ENCODE measurements at regions not wholly inside any gene's neighbourhood (a gene's known extent, or its start where the extent isn't known, plus 50 kb on each side); places are given as distances from the start of the nearest gene placed in this dataset.

- no peaks in the 10 kb centered on the region for H3K4me1 ChIP-seq (ENCODE audit: control insufficient read depth in 2 of 2, insufficient read depth in 2 of 2, low read length in 2 of 2)
- DNase-seq (ENCODE audit: low read depth in 6 of 9, low spot score in 9 of 9) = no peak
- no peaks in the 10 kb centered on the region for H3K27me3 ChIP-seq (ENCODE audit: control insufficient read depth in 2 of 2, insufficient read depth in 1 of 2, low read length in 1 of 2)
- H3K4me3 ChIP-seq (ENCODE audit: low read length in 2 of 2) = no peak overlapping the region
- no peaks in the 10 kb centered on the region for H3K9me3 ChIP-seq (ENCODE audit: control insufficient read depth in 2 of 2, insufficient read depth in 1 of 2, low read length in 1 of 2)
- no peak overlapping the region for H3K27ac ChIP-seq (ENCODE audit: low read depth in 1 of 2, low read length in 1 of 2)
- H3K36me3 ChIP-seq (ENCODE audit: control insufficient read depth in 2 of 2, insufficient read depth in 2 of 2, low read length in 1 of 2) = no peaks in the 10 kb centered on the region
- 53% methylated on average over 2 of the region's 2 CpGs for WGBS
Observed at GRCh38 chr2:153077311-153077710, 358.9 kb downstream of the ARL6IP6 start.

GRCh38 chr2:153074207-153074606, 355.8 kb downstream of the ARL6IP6 start:
- H3K27ac ChIP-seq (ENCODE audit: low read depth in 1 of 2, low read length in 1 of 2) = no peak overlapping the region
- H3K4me1 ChIP-seq (ENCODE audit: control insufficient read depth in 2 of 2, insufficient read depth in 2 of 2, low read length in 2 of 2) = no peaks in the 10 kb centered on the region
- DNase-seq (ENCODE audit: low read depth in 6 of 9, low spot score in 9 of 9) = no peak
- H3K27me3 ChIP-seq (ENCODE audit: control insufficient read depth in 2 of 2, insufficient read depth in 1 of 2, low read length in 1 of 2) = no peaks in the 10 kb centered on the region
- no peaks in the 10 kb centered on the region for H3K9me3 ChIP-seq (ENCODE audit: control insufficient read depth in 2 of 2, insufficient read depth in 1 of 2, low read length in 1 of 2)
- no peak overlapping the region for H3K4me3 ChIP-seq (ENCODE audit: low read length in 2 of 2)
- H3K36me3 ChIP-seq (ENCODE audit: control insufficient read depth in 2 of 2, insufficient read depth in 2 of 2, low read length in 1 of 2) = no peaks in the 10 kb centered on the region
- WGBS = 99% methylated on average over 1 of the region's 1 CpG

GRCh38 chr2:153072813-153073212, 354.4 kb downstream of the ARL6IP6 start:
- H3K4me1 ChIP-seq (ENCODE audit: control insufficient read depth in 2 of 2, insufficient read depth in 2 of 2, low read length in 2 of 2) = no peaks in the 10 kb centered on the region

DNA sequence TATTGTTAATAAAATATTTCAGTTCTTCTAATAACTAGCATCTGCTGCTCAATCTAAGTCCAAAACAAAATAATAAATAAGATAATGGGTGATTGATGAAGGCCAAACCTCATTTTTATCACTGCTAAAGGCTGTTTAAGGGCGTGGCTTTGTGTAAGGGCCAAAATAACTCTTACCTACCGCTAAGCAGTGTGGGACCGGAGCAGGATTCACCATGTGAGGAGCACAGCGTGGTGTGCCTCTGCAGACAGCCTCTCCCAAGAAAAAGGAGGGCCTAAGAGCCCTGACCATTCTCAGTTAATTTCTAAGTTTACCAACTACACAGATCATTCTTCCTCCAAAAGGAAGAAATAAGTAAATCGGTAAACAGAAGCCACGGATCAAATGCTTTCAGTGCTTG, 353.7 kb downstream of the ARL6IP6 start:
- 85% methylated on average over 6 of the region's 6 CpGs for WGBS
- no peak for DNase-seq (ENCODE audit: low read depth in 6 of 9, low spot score in 9 of 9)

More at GRCh38 chr2:153072813-153073212, 354.4 kb downstream of the ARL6IP6 start:
- H3K27ac ChIP-seq (ENCODE audit: low read depth in 1 of 2, low read length in 1 of 2) = no peak overlapping the region
- H3K27me3 ChIP-seq (ENCODE audit: control insufficient read depth in 2 of 2, insufficient read depth in 1 of 2, low read length in 1 of 2) = no peaks in the 10 kb centered on the region
- H3K36me3 ChIP-seq (ENCODE audit: control insufficient read depth in 2 of 2, insufficient read depth in 2 of 2, low read length in 1 of 2) = no peaks in the 10 kb centered on the region
- no peak for DNase-seq (ENCODE audit: low read depth in 6 of 9, low spot score in 9 of 9)
- H3K9me3 ChIP-seq (ENCODE audit: control insufficient read depth in 2 of 2, insufficient read depth in 1 of 2, low read length in 1 of 2) = no peaks in the 10 kb centered on the region
- no peak overlapping the region for H3K4me3 ChIP-seq (ENCODE audit: low read length in 2 of 2)
- 84% methylated on average over 8 of the region's 8 CpGs for WGBS

DNA sequence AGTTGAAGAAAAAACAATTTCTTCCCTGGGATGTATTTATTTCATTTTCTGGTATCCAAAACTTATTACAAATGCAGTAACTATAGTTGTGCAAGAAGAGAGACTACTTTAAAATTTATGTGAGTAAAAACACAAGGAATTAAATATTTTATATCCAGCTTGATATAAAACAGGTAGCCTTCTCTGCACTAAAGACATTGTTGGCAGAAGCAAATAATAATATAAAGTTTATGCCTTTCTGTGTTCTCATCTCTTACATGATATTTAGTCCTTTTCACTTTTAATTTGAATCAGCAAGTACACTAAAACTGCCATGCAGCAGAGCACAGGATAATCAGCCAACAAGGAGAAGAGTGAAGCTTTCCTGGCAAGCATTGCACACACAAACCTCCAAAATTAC, 352.7 kb downstream of the ARL6IP6 start:
- H3K4me1 ChIP-seq (ENCODE audit: control insufficient read depth in 2 of 2, insufficient read depth in 2 of 2, low read length in 2 of 2) = no peaks in the 10 kb centered on the region
- no peak overlapping the region for H3K4me3 ChIP-seq (ENCODE audit: low read length in 2 of 2)
- no peak for DNase-seq (ENCODE audit: low read depth in 6 of 9, low spot score in 9 of 9)
- H3K36me3 ChIP-seq (ENCODE audit: control insufficient read depth in 2 of 2, insufficient read depth in 2 of 2, low read length in 1 of 2) = no peaks in the 10 kb centered on the region
- no peak overlapping the region for H3K27ac ChIP-seq (ENCODE audit: low read depth in 1 of 2, low read length in 1 of 2)
- H3K27me3 ChIP-seq (ENCODE audit: control insufficient read depth in 2 of 2, insufficient read depth in 1 of 2, low read length in 1 of 2) = no peaks in the 10 kb centered on the region
- no peaks in the 10 kb centered on the region for H3K9me3 ChIP-seq (ENCODE audit: control insufficient read depth in 2 of 2, insufficient read depth in 1 of 2, low read length in 1 of 2)

More for the DNA sequence above, 353.7 kb downstream of the ARL6IP6 start:
- Histone ChIP-seq H3K36me3 (ENCODE audit: control insufficient read depth in 2 of 2, insufficient read depth in 2 of 2, low read length in 1 of 2) (no peaks in the 10 kb centered on the region), H3K4me1 (ENCODE audit: control insufficient read depth in 2 of 2, insufficient read depth in 2 of 2, low read length in 2 of 2) (no peaks in the 10 kb centered on the region), H3K27me3 (ENCODE audit: control insufficient read depth in 2 of 2, insufficient read depth in 1 of 2, low read length in 1 of 2) (no peaks in the 10 kb centered on the region), H3K27ac (ENCODE audit: low read depth in 1 of 2, low read length in 1 of 2) (no peak overlapping the region), H3K9me3 (ENCODE audit: control insufficient read depth in 2 of 2, insufficient read depth in 1 of 2, low read length in 1 of 2) (no peaks in the 10 kb centered on the region), H3K4me3 (ENCODE audit: low read length in 2 of 2) (no peak overlapping the region)

DNA sequence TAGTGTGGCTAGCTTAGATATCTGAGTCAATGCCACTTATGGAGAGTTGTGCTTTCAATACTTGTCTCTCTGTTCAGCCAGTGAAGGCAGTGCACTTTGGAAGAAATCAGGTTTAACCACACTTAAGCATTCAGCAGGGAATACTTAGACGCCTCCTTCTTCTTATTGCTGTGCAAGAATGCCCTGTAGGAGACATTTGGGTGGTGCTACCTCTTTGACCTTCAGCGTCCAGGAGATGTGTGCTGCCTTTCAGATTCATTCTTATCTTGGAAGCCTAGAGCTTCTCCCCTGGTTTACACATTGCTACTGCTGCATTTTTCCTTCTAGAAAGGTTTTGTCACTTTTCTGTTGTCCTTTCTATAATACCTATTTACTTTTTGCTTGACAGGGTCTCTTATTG, 350.5 kb downstream of the ARL6IP6 start:
- no peak overlapping the region for H3K4me3 ChIP-seq (ENCODE audit: low read length in 2 of 2)
- H3K27me3 ChIP-seq (ENCODE audit: control insufficient read depth in 2 of 2, insufficient read depth in 1 of 2, low read length in 1 of 2) = no peaks in the 10 kb centered on the region
- H3K4me1 ChIP-seq (ENCODE audit: control insufficient read depth in 2 of 2, insufficient read depth in 2 of 2, low read length in 2 of 2) = no peaks in the 10 kb centered on the region
- 86% methylated on average over 2 of the region's 2 CpGs for WGBS
- no peaks in the 10 kb centered on the region for H3K36me3 ChIP-seq (ENCODE audit: control insufficient read depth in 2 of 2, insufficient read depth in 2 of 2, low read length in 1 of 2)
- no peaks in the 10 kb centered on the region for H3K9me3 ChIP-seq (ENCODE audit: control insufficient read depth in 2 of 2, insufficient read depth in 1 of 2, low read length in 1 of 2)
- no peak overlapping the region for H3K27ac ChIP-seq (ENCODE audit: low read depth in 1 of 2, low read length in 1 of 2)
- DNase-seq (ENCODE audit: low read depth in 6 of 9, low spot score in 9 of 9) = no peak

- no peak overlapping the region for H3K4me3 ChIP-seq (ENCODE audit: low read length in 2 of 2)
- no peak overlapping the region for H3K27ac ChIP-seq (ENCODE audit: low read depth in 1 of 2, low read length in 1 of 2)
- 82% methylated on average over 2 of the region's 2 CpGs for WGBS
- H3K9me3 ChIP-seq (ENCODE audit: control insufficient read depth in 2 of 2, insufficient read depth in 1 of 2, low read length in 1 of 2) = no peaks in the 10 kb centered on the region
- H3K27me3 ChIP-seq (ENCODE audit: control insufficient read depth in 2 of 2, insufficient read depth in 1 of 2, low read length in 1 of 2) = no peaks in the 10 kb centered on the region
- no peaks in the 10 kb centered on the region for H3K4me1 ChIP-seq (ENCODE audit: control insufficient read depth in 2 of 2, insufficient read depth in 2 of 2, low read length in 2 of 2)
- no peaks in the 10 kb centered on the region for H3K36me3 ChIP-seq (ENCODE audit: control insufficient read depth in 2 of 2, insufficient read depth in 2 of 2, low read length in 1 of 2)
- DNase-seq (ENCODE audit: low read depth in 6 of 9, low spot score in 9 of 9) = no peak
Observed at GRCh38 chr2:153068052-153068451, 349.6 kb downstream of the ARL6IP6 start.

- WGBS = 53% methylated on average over 3 of the region's 3 CpGs
- H3K36me3 ChIP-seq (ENCODE audit: control insufficient read depth in 2 of 2, insufficient read depth in 2 of 2, low read length in 1 of 2) = no peaks in the 10 kb centered on the region
- DNase-seq (ENCODE audit: low read depth in 6 of 9, low spot score in 9 of 9) = peak in 1 of 9 donors; percentile 10
- peak overlapping the region in 1 of 2 donors; percentile 28 for H3K27ac ChIP-seq (ENCODE audit: low read depth in 1 of 2, low read length in 1 of 2)
- no peaks in the 10 kb centered on the region for H3K4me1 ChIP-seq (ENCODE audit: control insufficient read depth in 2 of 2, insufficient read depth in 2 of 2, low read length in 2 of 2)
- no peak overlapping the region for H3K4me3 ChIP-seq (ENCODE audit: low read length in 2 of 2)
- no peaks in the 10 kb centered on the region for H3K9me3 ChIP-seq (ENCODE audit: control insufficient read depth in 2 of 2, insufficient read depth in 1 of 2, low read length in 1 of 2)
- H3K27me3 ChIP-seq (ENCODE audit: control insufficient read depth in 2 of 2, insufficient read depth in 1 of 2, low read length in 1 of 2) = no peaks in the 10 kb centered on the region
Observed at GRCh38 chr2:153059338-153060052, 341.1 kb downstream of the ARL6IP6 start.

DNA sequence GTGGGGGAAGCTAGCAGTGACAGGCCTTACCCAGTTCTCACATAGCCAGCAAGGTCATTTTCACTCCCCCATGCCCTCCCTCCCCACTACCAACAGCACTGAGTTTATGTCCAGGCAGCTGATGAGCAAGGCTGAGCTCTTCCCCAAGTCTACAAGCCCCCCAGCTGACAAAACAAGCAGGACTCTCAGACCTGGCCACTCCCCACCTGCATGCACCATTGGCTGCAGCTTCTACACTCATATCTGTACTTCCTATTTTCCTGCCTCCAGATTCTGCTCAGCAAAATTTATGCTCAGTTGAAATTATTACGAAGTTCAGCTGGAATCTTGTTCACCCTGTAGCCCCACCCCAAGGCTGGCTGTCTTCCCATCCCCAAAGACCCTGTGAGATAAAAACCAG, 339.3 kb downstream of the ARL6IP6 start:
- H3K4me3 ChIP-seq (ENCODE audit: low read length in 2 of 2) = no peak overlapping the region
- no peak for DNase-seq (ENCODE audit: low read depth in 6 of 9, low spot score in 9 of 9)
- H3K27ac ChIP-seq (ENCODE audit: low read depth in 1 of 2, low read length in 1 of 2) = no peak overlapping the region
- no peaks in the 10 kb centered on the region for H3K27me3 ChIP-seq (ENCODE audit: control insufficient read depth in 2 of 2, insufficient read depth in 1 of 2, low read length in 1 of 2)
- H3K4me1 ChIP-seq (ENCODE audit: control insufficient read depth in 2 of 2, insufficient read depth in 2 of 2, low read length in 2 of 2) = no peaks in the 10 kb centered on the region
- H3K9me3 ChIP-seq (ENCODE audit: control insufficient read depth in 2 of 2, insufficient read depth in 1 of 2, low read length in 1 of 2) = no peaks in the 10 kb centered on the region
- 81% methylated on average over 1 of the region's 1 CpG for WGBS
- H3K36me3 ChIP-seq (ENCODE audit: control insufficient read depth in 2 of 2, insufficient read depth in 2 of 2, low read length in 1 of 2) = no peaks in the 10 kb centered on the region
